SK-N-SH treated with all-trans-retinoic acid at 6 μM for 48 hours (cell line): ENCODE measurements at regions not wholly inside any gene's neighbourhood (a gene's known extent, or its start where the extent isn't known, plus 50 kb on each side); places are given as distances from the start of the nearest gene placed in this dataset.

Experiments
- ARNTL ChIP-seq: fragments of 450-650 bp; formaldehyde crosslinking; IDR thresholded peaks from 2 replicates; pipeline ENCODE4 v1.5.0; 2020; ENCODE audit warnings: low read depth, mild to moderate bottlenecking, moderate library complexity, borderline replicate concordance
- PPARA ChIP-seq: fragments of 250-450 bp; sonication (Bioruptor Pico); IDR thresholded peaks from 2 replicates; pipeline ENCODE4 v1.5.0; 2020; ENCODE audit warnings: mild to moderate bottlenecking, borderline replicate concordance
- TCF4 ChIP-seq: fragments of 250-450 bp; sonication (Bioruptor Pico); IDR thresholded peaks from 2 replicates; pipeline ENCODE4 v1.8.0; 2021; ENCODE audit warnings: mild to moderate bottlenecking, moderate library complexity, borderline replicate concordance
- TOX ChIP-seq: fragments of 250-450 bp; sonication (Bioruptor Pico); IDR thresholded peaks from 2 replicates; pipeline ENCODE4 v1.8.0; 2021; ENCODE audit warnings: mild to moderate bottlenecking, moderate library complexity, borderline replicate concordance
- ZFP30 ChIP-seq: fragments of 450-650 bp; formaldehyde crosslinking; IDR thresholded peaks from 2 replicates; pipeline ENCODE4 v1.5.0; 2022; ENCODE audit warnings: mild to moderate bottlenecking, moderate library complexity
- ZNF8 ChIP-seq: fragments of 450-650 bp; formaldehyde crosslinking; IDR thresholded peaks from 2 replicates; pipeline ENCODE4 v1.5.0; 2020; ENCODE audit warnings: mild to moderate bottlenecking, moderate library complexity

- no peak for TF ChIP-seq TCF4 (CRISPR knock-in tag)
- TF ChIP-seq PPARA (CRISPR knock-in tag), result no peak
- TF ChIP-seq ARNTL (CRISPR knock-in tag), result no peak
- TF ChIP-seq ZNF8 (CRISPR knock-in tag), result no peak
- TF ChIP-seq ZFP30, result no peak
- no peak for TF ChIP-seq TOX (CRISPR knock-in tag)
Observed at GRCh38 chr9:73872701-73873100, 624.4 kb upstream of the RORB start.
